ENCODE measurements at regions not wholly inside any gene's neighbourhood (a gene's known extent, or its start where the extent isn't known, plus 50 kb on each side); places are given as distances from the start of the nearest gene placed in this dataset.

DNA sequence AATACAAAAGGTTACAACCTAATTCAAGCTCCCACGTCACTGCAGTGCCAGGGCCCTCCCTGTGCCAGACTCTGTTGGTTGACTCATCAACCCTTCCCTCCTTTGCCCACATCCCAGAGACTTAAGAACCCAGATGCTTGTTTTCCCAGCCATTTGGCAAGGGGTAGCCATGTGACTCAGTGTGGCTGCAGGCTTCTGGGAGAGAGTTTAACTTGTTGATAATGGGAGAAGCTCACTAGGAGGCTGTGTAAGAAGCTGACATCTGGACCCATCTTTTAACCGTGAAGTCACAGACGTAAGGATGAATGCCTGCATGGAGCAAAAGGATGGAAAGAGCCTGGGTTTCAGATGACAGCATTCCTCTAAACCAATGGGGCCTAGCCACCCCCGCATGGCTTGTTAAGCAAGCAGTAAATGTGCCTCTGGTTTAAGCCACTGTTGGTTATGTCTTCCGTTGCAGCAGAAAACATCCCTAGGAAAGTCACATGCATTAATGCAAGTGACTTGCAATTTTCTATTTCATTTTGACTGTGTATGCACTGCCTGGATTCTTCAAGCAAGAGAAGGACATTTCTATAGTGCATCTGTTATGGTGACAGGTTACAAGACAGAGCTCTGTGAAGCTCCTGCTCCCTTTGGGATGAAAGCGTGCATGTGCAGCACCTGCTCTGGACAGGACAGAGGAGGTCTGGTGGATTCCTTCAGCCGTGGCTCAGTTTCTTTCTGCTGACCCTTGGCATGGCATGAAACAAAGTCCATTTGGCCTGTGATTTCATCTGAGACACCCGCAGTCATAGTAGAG is 57.5 kb upstream of the CREB5 start:
- intact Hi-C loops (cut with DNase I), result no loop called here
- no peak for DNase-seq (ENCODE audit: low spot score)

DNA sequence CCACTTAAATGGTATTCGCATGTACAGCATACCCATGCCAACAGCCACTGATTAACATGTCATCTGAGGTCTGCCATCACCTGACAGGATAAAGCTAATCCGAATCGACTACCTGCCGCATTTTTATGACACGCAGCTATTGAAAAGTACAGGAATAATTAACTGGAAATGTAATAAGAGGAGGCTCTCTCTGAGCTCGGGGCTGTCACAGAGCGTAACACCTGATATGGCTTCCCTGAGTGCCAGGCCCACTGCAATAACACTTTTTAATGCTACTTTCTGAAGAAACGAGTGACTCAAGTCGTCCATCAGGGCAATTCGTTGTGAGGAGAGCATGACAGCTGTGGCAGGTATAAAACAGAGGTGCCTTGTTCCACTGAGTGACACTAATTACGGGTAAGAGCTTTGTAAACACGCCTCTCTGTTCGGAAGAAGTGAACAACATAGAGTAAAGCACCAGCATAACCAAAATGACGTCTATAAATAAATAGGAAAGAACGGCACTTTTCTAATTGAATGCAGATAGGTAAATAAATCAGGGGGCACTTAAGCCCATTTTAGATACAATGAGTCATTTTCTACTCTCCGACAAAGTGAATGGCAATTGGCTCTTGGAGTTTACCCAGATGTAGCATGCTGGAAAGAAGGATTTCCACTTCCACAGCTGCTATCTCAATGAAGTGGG is 56.5 kb upstream of the CREB5 start:
- DNase-seq (ENCODE audit: low spot score), result no peak
- intact Hi-C loops (cut with DNase I), result no loop called here

- intact Hi-C loops (cut with DNase I), result no loop called here
- no peak for DNase-seq (ENCODE audit: low spot score)
Observed at GRCh38 chr7:28356619-28357018, 55.7 kb upstream of the CREB5 start.

DNA sequence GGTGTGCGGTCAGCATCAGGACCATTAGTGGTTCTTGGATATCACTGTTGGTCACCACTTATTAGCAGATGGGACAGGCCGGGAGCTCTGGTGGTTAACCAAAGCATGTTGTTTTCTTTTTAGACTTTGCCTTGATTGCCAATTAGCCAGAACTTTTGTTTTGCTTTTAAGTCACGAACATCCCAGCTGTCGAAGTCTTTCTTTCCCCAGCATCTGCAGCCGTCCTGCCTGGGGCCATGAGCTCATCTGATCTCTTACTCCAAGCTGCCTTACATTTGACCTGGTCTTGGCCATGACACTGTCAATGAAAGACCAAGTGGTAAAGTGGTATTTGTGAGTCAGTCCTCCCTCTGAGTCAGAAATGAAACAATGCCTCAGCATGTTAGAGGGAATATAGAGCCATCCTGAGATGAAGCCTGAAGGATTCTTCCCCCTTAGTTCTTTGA is 53.9 kb upstream of the CREB5 start:
- no peak for DNase-seq (ENCODE audit: low spot score)

DNA sequence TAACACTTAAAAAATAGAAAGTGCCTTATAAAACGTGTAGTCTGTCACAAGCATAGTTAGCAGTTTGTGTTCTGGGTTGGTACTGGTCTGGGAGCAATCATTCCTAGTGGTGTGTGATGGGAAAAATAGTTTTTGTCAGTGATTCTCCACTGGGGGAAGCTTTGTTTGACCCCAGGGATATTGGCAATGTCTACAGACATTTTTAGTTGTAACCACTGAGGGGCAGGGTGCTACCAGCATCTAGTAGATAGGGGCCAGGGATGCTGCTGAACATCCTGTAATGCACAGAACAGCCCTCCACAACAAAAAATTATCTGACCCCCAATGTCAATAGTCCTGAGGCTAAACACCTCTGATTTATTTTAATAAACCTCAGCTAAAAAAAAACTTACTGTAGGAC is 51.6 kb upstream of the CREB5 start:
- DNase-seq (ENCODE audit: low spot score), result no peak
- intact Hi-C loops (cut with DNase I), result no loop called here

More for the DNA sequence above, 53.9 kb upstream of the CREB5 start:
- intact Hi-C loops (cut with DNase I), result no loop called here

- no peak for DNase-seq (ENCODE audit: low spot score)
- intact Hi-C loops (cut with DNase I), result no loop called here
Observed at GRCh38 chr7:28361551-28361950, 50.8 kb upstream of the CREB5 start.

- DNase-seq (ENCODE audit: low spot score), result no peak
- intact Hi-C loops (cut with DNase I), result no loop called here
Observed at GRCh38 chr7:28362182-28362581, 50.1 kb upstream of the CREB5 start.
